Endothelial cell of umbilical vein (primary cell): ENCODE measurements at regions not wholly inside any gene's neighbourhood (a gene's known extent, or its start where the extent isn't known, plus 50 kb on each side); places are given as distances from the start of the nearest gene placed in this dataset.
"Not testable (repeated sequence)": the region's sequence is repeated elsewhere in the genome, so short reads cannot be mapped to it uniquely, and the experiment has no call there.

Experiments used
- MYC ChIP-seq: IDR thresholded peaks from one replicate; pipeline ENCODE4 v1.6.1; 2011; ENCODE audit warnings: mild to moderate bottlenecking, low read depth, low read length
- TF ChIP-seq, protein P1 (sequence below), 2 donors: IDR thresholded peaks; 1 replicate in 1 of 2; 2 replicates in 1 of 2; pipeline ENCODE4 v1.5.1; 2011; ENCODE audit warnings: low read length in 2 of 2, mild to moderate bottlenecking in 2 of 2, moderate library complexity in 2 of 2, control low read depth in 1 of 2, inconsistent platforms in 1 of 2, low read depth in 1 of 2; ENCODE audit not compliant: insufficient read depth in 1 of 2; ENCODE audit errors: extremely low read depth in 1 of 2

DNA sequence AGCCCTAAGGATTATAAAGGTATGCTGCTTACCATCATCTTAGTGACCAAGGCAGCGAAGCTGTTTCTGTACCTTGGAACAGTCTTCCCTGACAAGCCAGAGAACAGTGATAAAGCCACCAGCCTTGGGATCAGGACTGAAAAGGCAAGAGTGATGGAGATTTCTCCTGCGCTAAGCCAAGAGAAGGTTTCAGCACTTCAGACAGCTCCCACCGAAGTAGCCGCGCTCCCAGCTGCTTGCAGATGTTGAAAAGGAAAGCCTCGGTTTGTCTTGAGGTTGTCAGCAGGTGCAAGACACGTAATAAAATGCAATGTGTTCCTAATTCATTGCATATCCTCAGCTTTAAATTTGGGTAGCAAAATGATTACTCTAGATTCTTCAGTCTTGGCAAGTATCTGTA lies 171.0 kb downstream of the ATP6V0E2 start:
- not testable (repeated sequence) for TF ChIP-seq MYC
- TF ChIP-seq, protein P1, sequence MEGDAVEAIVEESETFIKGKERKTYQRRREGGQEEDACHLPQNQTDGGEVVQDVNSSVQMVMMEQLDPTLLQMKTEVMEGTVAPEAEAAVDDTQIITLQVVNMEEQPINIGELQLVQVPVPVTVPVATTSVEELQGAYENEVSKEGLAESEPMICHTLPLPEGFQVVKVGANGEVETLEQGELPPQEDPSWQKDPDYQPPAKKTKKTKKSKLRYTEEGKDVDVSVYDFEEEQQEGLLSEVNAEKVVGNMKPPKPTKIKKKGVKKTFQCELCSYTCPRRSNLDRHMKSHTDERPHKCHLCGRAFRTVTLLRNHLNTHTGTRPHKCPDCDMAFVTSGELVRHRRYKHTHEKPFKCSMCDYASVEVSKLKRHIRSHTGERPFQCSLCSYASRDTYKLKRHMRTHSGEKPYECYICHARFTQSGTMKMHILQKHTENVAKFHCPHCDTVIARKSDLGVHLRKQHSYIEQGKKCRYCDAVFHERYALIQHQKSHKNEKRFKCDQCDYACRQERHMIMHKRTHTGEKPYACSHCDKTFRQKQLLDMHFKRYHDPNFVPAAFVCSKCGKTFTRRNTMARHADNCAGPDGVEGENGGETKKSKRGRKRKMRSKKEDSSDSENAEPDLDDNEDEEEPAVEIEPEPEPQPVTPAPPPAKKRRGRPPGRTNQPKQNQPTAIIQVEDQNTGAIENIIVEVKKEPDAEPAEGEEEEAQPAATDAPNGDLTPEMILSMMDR (IDR thresholded peaks at IDR 0.05; ENCODE audit: extremely low read depth in 1 of 2, insufficient read depth in 1 of 2, low read depth in 1 of 2, low read length in 2 of 2), result not testable (repeated sequence)
